Smooth muscle cell (in vitro differentiated cells): ENCODE measurements at regions not wholly inside any gene's neighbourhood (a gene's known extent, or its start where the extent isn't known, plus 50 kb on each side); places are given as distances from the start of the nearest gene placed in this dataset.

Experiments used
- DNase-seq: peaks from one replicate; lab custom pipeline; 2025; ENCODE audit not compliant: unreplicated experiment; lab: John Stamatoyannopoulos, UW
- H2AFZ ChIP-seq: fragments of 200-600 bp; sonication (generic); 2 replicates; pipeline ENCODE4 v1.6.0; 2016; ENCODE audit warnings: antibody characterized with exemption, low read depth, mild to moderate bottlenecking
- H3F3A ChIP-seq: fragments of 200-600 bp; sonication (generic); 2 replicates; pipeline ENCODE4 v1.6.0; 2017; ENCODE audit warnings: antibody characterized with exemption, low read depth
- H3K27ac ChIP-seq: fragments of 200-600 bp; sonication (generic); 2 replicates; pipeline ENCODE4 v1.5.1; 2016; ENCODE audit warnings: low read depth, mild to moderate bottlenecking
- H3K27me3 ChIP-seq: fragments of 200-600 bp; sonication (generic); 2 replicates; pipeline ENCODE4 v1.6.1; 2016; ENCODE audit warnings: low read depth, mild to moderate bottlenecking
- H3K36me3 ChIP-seq: fragments of 200-600 bp; sonication (generic); 2 replicates; pipeline ENCODE4 v1.5.1; 2016; ENCODE audit warnings: low read depth
- H3K4me1 ChIP-seq: fragments of 200-600 bp; sonication (generic); 2 replicates; pipeline ENCODE4 v1.5.1; 2016; ENCODE audit warnings: low read depth
- H3K4me2 ChIP-seq: fragments of 200-600 bp; sonication (generic); 2 replicates; pipeline ENCODE4 v1.6.0; 2016; ENCODE audit warnings: mild to moderate bottlenecking
- H3K4me3 ChIP-seq: fragments of 200-600 bp; sonication (generic); 2 replicates; pipeline ENCODE4 v1.5.1; 2016; ENCODE audit warnings: mild to moderate bottlenecking
- H3K79me2 ChIP-seq: fragments of 200-600 bp; sonication (generic); 2 replicates; pipeline ENCODE4 v1.6.0; 2016; ENCODE audit warnings: low read depth, mild to moderate bottlenecking
- H3K9ac ChIP-seq: fragments of 200-600 bp; sonication (generic); 2 replicates; pipeline ENCODE4 v1.6.0; 2016; ENCODE audit warnings: low read depth
- H3K9me3 ChIP-seq: fragments of 200-600 bp; sonication (generic); replicated peaks from 2 replicates; pipeline ENCODE4 v1.5.1; 2016; ENCODE audit warnings: low read depth
- H4K20me1 ChIP-seq: fragments of 200-600 bp; sonication (generic); 2 replicates; pipeline ENCODE4 v1.6.0; 2016; ENCODE audit warnings: low read depth
- WGBS: methylation state at CpG from one replicate; pipeline ENCODE4 v1.1.7; 2016; ENCODE audit warnings: low lambda C conversion rate; 5-methylcytosine and 5-hydroxymethylcytosine counted together
- TF ChIP-seq, protein P1 (sequence below): fragments of 200-600 bp; sonication (generic); IDR thresholded peaks from 2 replicates; pipeline ENCODE4 v1.5.1; 2017; ENCODE audit warnings: borderline replicate concordance, mild to moderate bottlenecking, antibody characterized with exemption; ENCODE audit not compliant: insufficient read depth, poor library complexity, severe bottlenecking

DNA sequence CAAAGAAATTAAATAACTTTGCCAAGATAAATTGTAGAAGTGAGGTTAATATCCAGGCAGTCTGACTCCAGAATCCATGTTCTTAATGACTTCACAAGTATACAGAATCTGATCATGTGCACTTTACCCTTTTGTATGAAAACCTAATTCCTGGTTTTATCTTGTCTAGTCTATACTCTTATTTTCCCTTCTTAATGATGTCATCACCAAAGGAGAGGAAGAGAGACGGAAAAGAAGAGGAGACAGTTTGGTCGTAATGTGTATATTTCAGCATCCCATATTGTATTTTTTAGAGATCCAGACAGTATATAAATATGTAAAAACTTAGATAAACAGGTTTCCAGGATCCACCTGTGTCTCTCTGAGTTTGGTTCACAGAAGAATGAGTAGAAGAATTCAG, 159.9 kb upstream of the MDFIC start:
- Histone ChIP-seq H3K4me3 (no peak overlapping the region), H4K20me1 (no peaks in the 10 kb centered on the region), H3K27me3 (no peaks in the 10 kb centered on the region), H3K4me2 (no peak overlapping the region), H3K79me2 (no peaks in the 10 kb centered on the region), H3K9ac (no peak overlapping the region), H3K4me1 (peaks cover 4% of the 10 kb centered on the region), H3K36me3 (no peaks in the 10 kb centered on the region), H3K27ac (no peak overlapping the region), H2AFZ (no peak overlapping the region), H3F3A (no peaks in the 10 kb centered on the region), H3K9me3 (no peaks in the 10 kb centered on the region)
- 93% methylated on average over 2 of the region's 2 CpGs for WGBS
- TF ChIP-seq, protein P1, sequence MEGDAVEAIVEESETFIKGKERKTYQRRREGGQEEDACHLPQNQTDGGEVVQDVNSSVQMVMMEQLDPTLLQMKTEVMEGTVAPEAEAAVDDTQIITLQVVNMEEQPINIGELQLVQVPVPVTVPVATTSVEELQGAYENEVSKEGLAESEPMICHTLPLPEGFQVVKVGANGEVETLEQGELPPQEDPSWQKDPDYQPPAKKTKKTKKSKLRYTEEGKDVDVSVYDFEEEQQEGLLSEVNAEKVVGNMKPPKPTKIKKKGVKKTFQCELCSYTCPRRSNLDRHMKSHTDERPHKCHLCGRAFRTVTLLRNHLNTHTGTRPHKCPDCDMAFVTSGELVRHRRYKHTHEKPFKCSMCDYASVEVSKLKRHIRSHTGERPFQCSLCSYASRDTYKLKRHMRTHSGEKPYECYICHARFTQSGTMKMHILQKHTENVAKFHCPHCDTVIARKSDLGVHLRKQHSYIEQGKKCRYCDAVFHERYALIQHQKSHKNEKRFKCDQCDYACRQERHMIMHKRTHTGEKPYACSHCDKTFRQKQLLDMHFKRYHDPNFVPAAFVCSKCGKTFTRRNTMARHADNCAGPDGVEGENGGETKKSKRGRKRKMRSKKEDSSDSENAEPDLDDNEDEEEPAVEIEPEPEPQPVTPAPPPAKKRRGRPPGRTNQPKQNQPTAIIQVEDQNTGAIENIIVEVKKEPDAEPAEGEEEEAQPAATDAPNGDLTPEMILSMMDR, result no peak
- DNase-seq, result no peak

DNA sequence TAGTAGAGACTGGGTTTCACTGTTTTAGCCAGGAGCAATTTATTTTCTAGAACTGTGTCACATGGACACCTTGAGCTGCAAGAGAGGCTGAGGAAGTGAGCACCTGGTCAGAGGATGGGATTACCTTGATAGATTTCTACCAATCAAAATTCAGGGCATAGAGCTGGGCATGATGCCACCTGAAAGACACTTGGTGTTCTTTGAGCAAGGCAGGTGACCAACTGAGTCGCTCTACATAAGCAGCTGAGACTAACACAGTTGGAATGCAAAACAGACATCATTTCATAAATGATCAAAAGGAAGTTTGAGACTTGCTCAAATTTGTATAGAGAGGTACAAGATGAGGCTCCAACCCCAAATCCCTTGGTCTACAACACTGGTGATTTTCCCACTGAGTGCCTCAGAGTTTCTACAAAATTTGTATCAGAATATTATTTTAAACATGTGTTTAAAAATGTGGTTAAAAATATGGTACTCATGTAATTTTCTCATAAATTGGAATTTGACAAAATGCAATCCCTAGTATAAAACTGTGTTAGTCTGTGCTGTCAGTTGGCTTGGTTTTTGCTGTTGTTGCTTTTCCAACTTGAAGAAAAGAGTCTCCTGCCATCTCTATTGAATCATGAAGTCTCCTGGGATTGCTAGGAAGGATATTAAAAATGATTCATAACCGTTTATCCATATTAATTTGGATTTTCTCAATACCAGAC, 156.4 kb upstream of the MDFIC start:
- Histone ChIP-seq H2AFZ (no peak overlapping the region), H3K4me3 (no peak overlapping the region), H4K20me1 (no peaks in the 10 kb centered on the region), H3K4me1 (no peaks in the 10 kb centered on the region), H3K36me3 (no peaks in the 10 kb centered on the region), H3K9ac (no peak overlapping the region), H3K27me3 (no peaks in the 10 kb centered on the region), H3F3A (no peaks in the 10 kb centered on the region), H3K9me3 (no peaks in the 10 kb centered on the region), H3K79me2 (no peaks in the 10 kb centered on the region), H3K27ac (no peak overlapping the region), H3K4me2 (no peak overlapping the region)
- 93% methylated on average over 2 of the region's 2 CpGs for WGBS
- no peak for DNase-seq
- TF ChIP-seq, protein P1, result no peak

DNA sequence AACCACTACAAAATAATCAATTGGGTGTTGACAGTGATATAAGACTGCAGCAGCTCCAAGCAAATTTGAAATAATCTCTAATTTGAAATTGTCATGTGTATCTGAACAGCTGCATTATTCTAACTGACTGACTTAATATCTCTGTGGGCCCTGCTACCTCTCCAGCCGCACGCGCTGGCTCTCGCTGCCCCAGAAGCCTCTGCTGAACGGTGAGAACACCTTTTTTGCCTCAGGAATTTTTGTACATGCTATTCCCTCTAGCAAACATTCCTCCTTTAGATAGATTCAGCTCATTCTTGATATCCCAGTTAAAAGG, 155.9 kb upstream of the MDFIC start:
- Histone ChIP-seq H3K79me2 (no peaks in the 10 kb centered on the region), H3F3A (no peaks in the 10 kb centered on the region), H4K20me1 (no peaks in the 10 kb centered on the region), H3K36me3 (no peaks in the 10 kb centered on the region), H3K4me2 (no peak overlapping the region), H3K27me3 (no peaks in the 10 kb centered on the region), H2AFZ (no peak overlapping the region), H3K4me3 (no peak overlapping the region), H3K9me3 (no peaks in the 10 kb centered on the region), H3K27ac (no peak overlapping the region), H3K9ac (no peak overlapping the region), H3K4me1 (no peaks in the 10 kb centered on the region)
- DNase-seq, result no peak
- TF ChIP-seq, protein P1, result no peak
- WGBS, result 97% methylated on average over 5 of the region's 5 CpGs

DNA sequence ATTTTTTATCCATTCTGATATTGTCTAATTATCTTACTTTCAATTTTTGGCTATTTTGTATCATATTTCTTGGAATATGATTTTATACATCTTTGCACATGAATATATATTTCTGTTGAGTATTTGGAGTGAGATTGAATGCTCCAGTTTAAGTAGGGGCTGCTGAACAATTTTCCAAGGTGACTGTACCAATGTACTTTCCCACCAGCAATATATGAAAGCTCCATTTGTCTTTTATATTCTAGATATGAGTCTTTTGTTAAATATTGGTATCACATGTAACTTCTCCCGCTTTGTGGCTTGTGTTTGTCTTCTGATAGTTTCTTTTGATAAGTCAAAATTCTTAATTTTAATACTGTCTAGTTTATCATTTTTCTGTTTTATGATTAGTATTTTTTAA, 144.6 kb upstream of the MDFIC start:
- no peak overlapping the region for H3K4me3 ChIP-seq
- H2AFZ ChIP-seq, result no peak overlapping the region
- H4K20me1 ChIP-seq, result no peaks in the 10 kb centered on the region
- no peaks in the 10 kb centered on the region for H3K4me1 ChIP-seq
- no peaks in the 10 kb centered on the region for H3K79me2 ChIP-seq
- no peaks in the 10 kb centered on the region for H3K36me3 ChIP-seq
- DNase-seq, result no peak
- TF ChIP-seq, protein P1, result no peak
- WGBS, result 94% methylated on average over 1 of the region's 1 CpG
- H3K9ac ChIP-seq, result no peak overlapping the region
- H3K4me2 ChIP-seq, result no peak overlapping the region
- H3K27ac ChIP-seq, result no peak overlapping the region
- no peaks in the 10 kb centered on the region for H3K27me3 ChIP-seq
- H3K9me3 ChIP-seq, result no peaks in the 10 kb centered on the region
- no peaks in the 10 kb centered on the region for H3F3A ChIP-seq
